22Rv1 (cell line): ENCODE measurements at regions not wholly inside any gene's neighbourhood (a gene's known extent, or its start where the extent isn't known, plus 50 kb on each side); places are given as distances from the start of the nearest gene placed in this dataset.

ENCODE experiments used
- CTCF ChIP-seq: fragments of 450-650 bp; IDR thresholded peaks from 2 replicates; pipeline ENCODE4 v1.5.1; 2017; ENCODE audit warnings: mild to moderate bottlenecking
- ZFX ChIP-seq: fragments of 450-650 bp; IDR thresholded peaks from 2 replicates; pipeline ENCODE4 v1.6.1; 2017; ENCODE audit warnings: antibody characterized with exemption, borderline replicate concordance

GRCh38 chr3:10582733-10583132, 77.3 kb upstream of the ATP2B2 start:
- TF ChIP-seq CTCF (no peak), ZFX (no peak)
